ENCODE measurements at regions not wholly inside any gene's neighbourhood (a gene's known extent, or its start where the extent isn't known, plus 50 kb on each side); places are given as distances from the start of the nearest gene placed in this dataset.

DNA sequence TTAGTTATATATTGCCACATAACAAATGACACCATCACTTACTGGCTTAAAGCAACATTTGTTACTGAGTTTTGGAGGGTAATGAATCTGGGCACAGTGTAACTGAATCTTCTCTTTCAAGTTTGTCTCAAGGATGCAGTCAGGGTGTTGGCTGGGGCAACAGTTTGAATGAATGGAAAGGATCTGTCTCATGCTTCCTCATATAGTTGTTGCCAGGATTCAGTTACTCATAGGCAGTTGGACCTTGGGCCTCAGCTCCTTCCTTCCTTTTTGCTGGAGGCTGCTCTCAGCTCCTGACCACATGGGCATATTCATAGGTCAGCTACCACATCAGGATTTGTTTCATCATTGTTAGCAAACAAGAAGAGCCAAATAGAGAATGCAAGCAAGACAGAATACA is 466.1 kb upstream of the MC4R start:
- no peak overlapping the region for H3K4me3 ChIP-seq (ENCODE audit: low read depth, low read length, poor library complexity, severe bottlenecking)

GRCh38 chr18:60846396-60846795 is 473.8 kb upstream of the MC4R start:
- Histone ChIP-seq H3K4me3 (ENCODE audit: low read depth, low read length, poor library complexity, severe bottlenecking) (no peak overlapping the region), H3K27ac (ENCODE audit: low read depth, low read length, poor library complexity, severe bottlenecking) (no peak overlapping the region), H3K79me2 (ENCODE audit: insufficient read depth, low read length) (no peaks in the 10 kb centered on the region), H3K27me3 (ENCODE audit: insufficient read depth, low read length) (no peaks in the 10 kb centered on the region), H3K9ac (ENCODE audit: low read length) (no peak overlapping the region), H4K20me1 (ENCODE audit: insufficient read depth, low read length) (no peaks in the 10 kb centered on the region), H3K4me1 (ENCODE audit: insufficient read depth, low read length, severe bottlenecking) (peaks cover 23% of the 10 kb centered on the region), H3K9me2 (ENCODE audit: low read depth, low read length) (no peaks in the 10 kb centered on the region), H3K4me2 (ENCODE audit: low read length) (no peak overlapping the region), H3F3A (ENCODE audit: insufficient read depth, low read length) (no peaks in the 10 kb centered on the region), H3K36me3 (ENCODE audit: insufficient read depth, low read length) (no peaks in the 10 kb centered on the region), H2AFZ (ENCODE audit: low read length) (peak overlapping the region; percentile 8; the same call in 1 of the 2 replicates), H3K9me3 (ENCODE audit: low read length) (0 out of 2 replicates have a peak, but pooled peaks cover 2% of the 10 kb centered on the region)
- TF ChIP-seq CTCF (IDR thresholded peaks at IDR 0.05; ENCODE audit: low read length) (no peak), EZH2 (IDR thresholded peaks at IDR 0.05; ENCODE audit: borderline replicate concordance, low read length) (no peak)

More for the DNA sequence above, 466.1 kb upstream of the MC4R start:
- no peaks in the 10 kb centered on the region for H3K79me2 ChIP-seq (ENCODE audit: insufficient read depth, low read length)
- TF ChIP-seq EZH2 (IDR thresholded peaks at IDR 0.05; ENCODE audit: borderline replicate concordance, low read length) (no peak), CTCF (IDR thresholded peaks at IDR 0.05; ENCODE audit: low read length) (no peak)
- H2AFZ ChIP-seq (ENCODE audit: low read length) = no peak overlapping the region
- H3K4me2 ChIP-seq (ENCODE audit: low read length) = no peak overlapping the region
- H3F3A ChIP-seq (ENCODE audit: insufficient read depth, low read length) = no peaks in the 10 kb centered on the region
- no peaks in the 10 kb centered on the region for H3K4me1 ChIP-seq (ENCODE audit: insufficient read depth, low read length, severe bottlenecking)
- no peaks in the 10 kb centered on the region for H3K27me3 ChIP-seq (ENCODE audit: insufficient read depth, low read length)
- H3K9me3 ChIP-seq (ENCODE audit: low read length) = 0 out of 2 replicates have a peak, but pooled peaks cover 2% of the 10 kb centered on the region
- H3K36me3 ChIP-seq (ENCODE audit: insufficient read depth, low read length) = no peaks in the 10 kb centered on the region
- H3K9me2 ChIP-seq (ENCODE audit: low read depth, low read length) = no peaks in the 10 kb centered on the region
- no peak overlapping the region for H3K27ac ChIP-seq (ENCODE audit: low read depth, low read length, poor library complexity, severe bottlenecking)
- H4K20me1 ChIP-seq (ENCODE audit: insufficient read depth, low read length) = no peaks in the 10 kb centered on the region
- H3K9ac ChIP-seq (ENCODE audit: low read length) = no peak overlapping the region

DNA sequence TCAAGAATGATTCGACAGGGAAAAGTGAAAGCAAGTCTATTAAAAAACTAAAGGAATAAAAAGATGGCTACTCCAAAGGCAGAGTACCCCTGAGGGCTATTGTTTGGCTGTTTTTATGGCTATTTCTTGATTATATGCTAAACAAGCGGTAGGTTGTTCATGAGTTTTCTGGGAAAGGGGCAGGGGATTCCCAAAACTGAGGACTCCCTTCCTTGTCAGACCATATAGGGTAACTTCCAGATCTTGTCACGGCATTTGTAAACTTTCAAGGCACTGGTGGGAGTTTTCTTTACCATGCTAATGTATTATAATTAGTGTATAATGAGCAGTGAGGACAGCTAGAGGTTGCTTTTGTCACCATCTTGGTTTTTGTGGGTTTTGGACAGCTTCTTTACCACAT is 474.9 kb upstream of the MC4R start:
- TF ChIP-seq EZH2 (IDR thresholded peaks at IDR 0.05; ENCODE audit: borderline replicate concordance, low read length) (no peak), CTCF (IDR thresholded peaks at IDR 0.05; ENCODE audit: low read length) (no peak)
- Histone ChIP-seq H3K9me3 (ENCODE audit: low read length) (0 out of 2 replicates have a peak, but pooled peaks cover 2% of the 10 kb centered on the region), H3K27ac (ENCODE audit: low read depth, low read length, poor library complexity, severe bottlenecking) (no peak overlapping the region), H3K9me2 (ENCODE audit: low read depth, low read length) (no peaks in the 10 kb centered on the region), H3K4me2 (ENCODE audit: low read length) (no peak overlapping the region), H3K4me1 (ENCODE audit: insufficient read depth, low read length, severe bottlenecking) (peaks cover 23% of the 10 kb centered on the region), H2AFZ (ENCODE audit: low read length) (peak overlapping the region; percentile 14; the same call in 1 of the 2 replicates), H4K20me1 (ENCODE audit: insufficient read depth, low read length) (no peaks in the 10 kb centered on the region), H3K4me3 (ENCODE audit: low read depth, low read length, poor library complexity, severe bottlenecking) (no peak overlapping the region), H3K27me3 (ENCODE audit: insufficient read depth, low read length) (no peaks in the 10 kb centered on the region), H3F3A (ENCODE audit: insufficient read depth, low read length) (no peaks in the 10 kb centered on the region), H3K9ac (ENCODE audit: low read length) (no peak overlapping the region), H3K79me2 (ENCODE audit: insufficient read depth, low read length) (no peaks in the 10 kb centered on the region), H3K36me3 (ENCODE audit: insufficient read depth, low read length) (no peaks in the 10 kb centered on the region)

All from OCI-LY1 (cell line).